Fibroblast of mammary gland (primary cell): ENCODE measurements at regions not wholly inside any gene's neighbourhood (a gene's known extent, or its start where the extent isn't known, plus 50 kb on each side); places are given as distances from the start of the nearest gene placed in this dataset.

Experiments used
- DNase-seq: peaks from one replicate; pipeline ENCODE4 v3.0.0-alpha.2; 2010; ENCODE audit warnings: low read depth
- H3K4me3 ChIP-seq: 2 replicates; pipeline ENCODE4 v1.5.1; 2011; ENCODE audit warnings: low read depth, mild to moderate bottlenecking, low read length, moderate library complexity; ENCODE audit not compliant: control insufficient read depth
- CTCF ChIP-seq: conservative IDR thresholded peaks from 2 replicates; pipeline ENCODE4 v1.5.1; 2011; ENCODE audit warnings: low read depth, low read length, inconsistent platforms; ENCODE audit not compliant: control insufficient read depth, insufficient read depth

GRCh38 chr10:33487014-33487776, 152.7 kb upstream of the NRP1 start:
- TF ChIP-seq CTCF, result peak; percentile 15
- no peak overlapping the region for H3K4me3 ChIP-seq
- DNase-seq, result peak; percentile 21

- DNase-seq, result no peak
- H3K4me3 ChIP-seq, result no peak overlapping the region
- TF ChIP-seq CTCF, result no peak
Measured at GRCh38 chr10:33485276-33485675, 150.8 kb upstream of the NRP1 start.

- H3K4me3 ChIP-seq, result no peak overlapping the region
- DNase-seq, result peak; percentile 83
- no peak for TF ChIP-seq CTCF
Measured at GRCh38 chr10:33484787-33485186, 150.3 kb upstream of the NRP1 start.

GRCh38 chr10:33483816-33484190, 149.3 kb upstream of the NRP1 start:
- no peak for TF ChIP-seq CTCF
- H3K4me3 ChIP-seq, result no peak overlapping the region
- DNase-seq, result no peak

GRCh38 chr10:33483124-33483815, 148.8 kb upstream of the NRP1 start:
- TF ChIP-seq CTCF, result no peak
- no peak overlapping the region for H3K4me3 ChIP-seq
- DNase-seq, result no peak

GRCh38 chr10:33482486-33482885, 148.0 kb upstream of the NRP1 start:
- DNase-seq, result no peak
- no peak overlapping the region for H3K4me3 ChIP-seq
- TF ChIP-seq CTCF, result no peak
